WTC11 (cell line): ENCODE measurements at regions not wholly inside any gene's neighbourhood (a gene's known extent, or its start where the extent isn't known, plus 50 kb on each side); places are given as distances from the start of the nearest gene placed in this dataset.

ENCODE experiments used
- KAT7 ChIP-seq: sonication (generic); formaldehyde crosslinking; IDR thresholded peaks from 2 replicates; pipeline ENCODE4 v1.8.1; 2023; ENCODE audit warnings: missing genetic modification reagents, mild to moderate bottlenecking, borderline replicate concordance
- MYBL2 ChIP-seq: sonication (generic); formaldehyde crosslinking; IDR thresholded peaks from 2 replicates; pipeline ENCODE4 v1.8.1; 2023; ENCODE audit warnings: mild to moderate bottlenecking, moderate library complexity, missing genetic modification reagents
- NR3C1 ChIP-seq: sonication (generic); formaldehyde crosslinking; conservative IDR thresholded peaks from 2 replicates; pipeline ENCODE4 v1.8.1; 2023; ENCODE audit warnings: low read depth, mild to moderate bottlenecking, missing genetic modification reagents
- RELA ChIP-seq: sonication (generic); formaldehyde crosslinking; IDR thresholded peaks from 2 replicates; pipeline ENCODE4 v1.8.1; 2022; ENCODE audit warnings: missing genetic modification reagents, mild to moderate bottlenecking, borderline replicate concordance
- SP1 ChIP-seq: sonication (generic); formaldehyde crosslinking; conservative IDR thresholded peaks from 2 replicates; pipeline ENCODE4 v1.8.1; 2022; ENCODE audit warnings: missing genetic modification reagents
- TF ChIP-seq, protein P1 (sequence below): fragments of 200-600 bp; IDR thresholded peaks from 2 replicates; pipeline ENCODE4 v1.8.0; 2022; ENCODE audit warnings: antibody characterized with exemption
- TF ChIP-seq, protein P2 (sequence below): sonication (generic); formaldehyde crosslinking; IDR thresholded peaks from 2 replicates; pipeline ENCODE4 v1.8.1; 2023; ENCODE audit warnings: mild to moderate bottlenecking, missing genetic modification reagents, moderate library complexity
- TF ChIP-seq, protein P3 (sequence below): sonication (generic); formaldehyde crosslinking; IDR thresholded peaks from 2 replicates; pipeline ENCODE4 v1.8.0; 2022; ENCODE audit warnings: mild to moderate bottlenecking, missing genetic modification reagents
- TF ChIP-seq, protein P4 (sequence below): sonication (generic); formaldehyde crosslinking; IDR thresholded peaks from 2 replicates; pipeline ENCODE4 v1.8.1; 2022; ENCODE audit warnings: low read depth, mild to moderate bottlenecking, moderate library complexity, missing genetic modification reagents, borderline replicate concordance
- TF ChIP-seq, protein P5 (sequence below): sonication (generic); formaldehyde crosslinking; IDR thresholded peaks from 2 replicates; pipeline ENCODE4 v1.8.0; 2022; ENCODE audit warnings: mild to moderate bottlenecking, missing genetic modification reagents

DNA sequence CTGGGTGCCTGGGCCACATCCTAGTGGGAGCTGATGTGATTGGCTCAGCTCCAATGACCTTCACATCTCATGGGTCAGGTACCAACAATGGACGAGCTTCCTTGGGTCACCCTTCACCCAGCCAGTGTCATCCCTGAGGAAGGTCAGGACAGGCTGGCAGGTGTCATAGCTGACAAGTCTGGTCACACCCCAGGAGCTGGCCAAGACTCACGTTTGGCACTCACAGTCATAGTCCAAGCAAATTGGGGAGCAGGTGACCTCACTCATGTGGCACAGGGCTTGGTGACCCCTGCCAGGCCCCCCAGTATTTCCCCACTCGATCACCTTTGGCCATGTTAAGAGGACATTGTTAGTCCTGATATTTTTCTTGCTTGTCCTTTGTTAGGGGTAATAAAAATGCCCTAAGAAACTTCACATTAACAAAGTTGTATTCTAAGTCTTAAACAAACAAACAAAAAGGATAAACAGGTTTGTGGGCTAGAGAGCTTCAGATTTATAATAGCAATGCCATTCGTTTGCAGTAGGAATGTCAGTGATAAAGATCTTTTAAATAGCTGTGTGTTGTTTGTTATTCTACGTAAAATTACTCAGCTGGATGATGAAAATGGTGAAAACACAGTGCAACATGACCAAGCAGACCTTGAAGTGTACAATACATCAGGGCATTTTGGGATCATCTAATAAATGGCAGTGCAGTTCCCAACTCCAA, 79.5 kb upstream of the POMGNT2 start:
- no peak for TF ChIP-seq KAT7
- TF ChIP-seq, protein P1, sequence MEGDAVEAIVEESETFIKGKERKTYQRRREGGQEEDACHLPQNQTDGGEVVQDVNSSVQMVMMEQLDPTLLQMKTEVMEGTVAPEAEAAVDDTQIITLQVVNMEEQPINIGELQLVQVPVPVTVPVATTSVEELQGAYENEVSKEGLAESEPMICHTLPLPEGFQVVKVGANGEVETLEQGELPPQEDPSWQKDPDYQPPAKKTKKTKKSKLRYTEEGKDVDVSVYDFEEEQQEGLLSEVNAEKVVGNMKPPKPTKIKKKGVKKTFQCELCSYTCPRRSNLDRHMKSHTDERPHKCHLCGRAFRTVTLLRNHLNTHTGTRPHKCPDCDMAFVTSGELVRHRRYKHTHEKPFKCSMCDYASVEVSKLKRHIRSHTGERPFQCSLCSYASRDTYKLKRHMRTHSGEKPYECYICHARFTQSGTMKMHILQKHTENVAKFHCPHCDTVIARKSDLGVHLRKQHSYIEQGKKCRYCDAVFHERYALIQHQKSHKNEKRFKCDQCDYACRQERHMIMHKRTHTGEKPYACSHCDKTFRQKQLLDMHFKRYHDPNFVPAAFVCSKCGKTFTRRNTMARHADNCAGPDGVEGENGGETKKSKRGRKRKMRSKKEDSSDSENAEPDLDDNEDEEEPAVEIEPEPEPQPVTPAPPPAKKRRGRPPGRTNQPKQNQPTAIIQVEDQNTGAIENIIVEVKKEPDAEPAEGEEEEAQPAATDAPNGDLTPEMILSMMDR = no peak
- TF ChIP-seq, protein P2, sequence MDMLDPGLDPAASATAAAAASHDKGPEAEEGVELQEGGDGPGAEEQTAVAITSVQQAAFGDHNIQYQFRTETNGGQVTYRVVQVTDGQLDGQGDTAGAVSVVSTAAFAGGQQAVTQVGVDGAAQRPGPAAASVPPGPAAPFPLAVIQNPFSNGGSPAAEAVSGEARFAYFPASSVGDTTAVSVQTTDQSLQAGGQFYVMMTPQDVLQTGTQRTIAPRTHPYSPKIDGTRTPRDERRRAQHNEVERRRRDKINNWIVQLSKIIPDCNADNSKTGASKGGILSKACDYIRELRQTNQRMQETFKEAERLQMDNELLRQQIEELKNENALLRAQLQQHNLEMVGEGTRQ (CRISPR knock-in tag) = no peak
- TF ChIP-seq MYBL2 (CRISPR knock-in tag) = no peak
- TF ChIP-seq NR3C1 (CRISPR knock-in tag) = no peak
- TF ChIP-seq, protein P3, sequence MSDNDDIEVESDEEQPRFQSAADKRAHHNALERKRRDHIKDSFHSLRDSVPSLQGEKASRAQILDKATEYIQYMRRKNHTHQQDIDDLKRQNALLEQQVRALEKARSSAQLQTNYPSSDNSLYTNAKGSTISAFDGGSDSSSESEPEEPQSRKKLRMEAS = no peak
- TF ChIP-seq SP1 (CRISPR knock-in tag) = no peak
- TF ChIP-seq, protein P4, sequence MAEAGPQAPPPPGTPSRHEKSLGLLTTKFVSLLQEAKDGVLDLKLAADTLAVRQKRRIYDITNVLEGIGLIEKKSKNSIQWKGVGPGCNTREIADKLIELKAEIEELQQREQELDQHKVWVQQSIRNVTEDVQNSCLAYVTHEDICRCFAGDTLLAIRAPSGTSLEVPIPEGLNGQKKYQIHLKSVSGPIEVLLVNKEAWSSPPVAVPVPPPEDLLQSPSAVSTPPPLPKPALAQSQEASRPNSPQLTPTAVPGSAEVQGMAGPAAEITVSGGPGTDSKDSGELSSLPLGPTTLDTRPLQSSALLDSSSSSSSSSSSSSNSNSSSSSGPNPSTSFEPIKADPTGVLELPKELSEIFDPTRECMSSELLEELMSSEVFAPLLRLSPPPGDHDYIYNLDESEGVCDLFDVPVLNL (CRISPR knock-in tag) = no peak
- TF ChIP-seq RELA (CRISPR knock-in tag) = no peak
- TF ChIP-seq, protein P5, sequence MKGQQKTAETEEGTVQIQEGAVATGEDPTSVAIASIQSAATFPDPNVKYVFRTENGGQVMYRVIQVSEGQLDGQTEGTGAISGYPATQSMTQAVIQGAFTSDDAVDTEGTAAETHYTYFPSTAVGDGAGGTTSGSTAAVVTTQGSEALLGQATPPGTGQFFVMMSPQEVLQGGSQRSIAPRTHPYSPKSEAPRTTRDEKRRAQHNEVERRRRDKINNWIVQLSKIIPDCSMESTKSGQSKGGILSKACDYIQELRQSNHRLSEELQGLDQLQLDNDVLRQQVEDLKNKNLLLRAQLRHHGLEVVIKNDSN = no peak
